NCI-H2029 (cell line): ENCODE measurements at regions not wholly inside any gene's neighbourhood (a gene's known extent, or its start where the extent isn't known, plus 50 kb on each side); places are given as distances from the start of the nearest gene placed in this dataset.

ENCODE experiments used
- DNase-seq: peaks from one replicate; lab custom pipeline; 2025; lab: John Stamatoyannopoulos, UW

GRCh38 chrX:49773993-49774392, 55.1 kb upstream of the PAGE4 start:
- no peak for DNase-seq

GRCh38 chrX:49767236-49767635, 61.9 kb upstream of the PAGE4 start:
- no peak for DNase-seq

- DNase-seq = no peak
These were observed 66.5 kb upstream of the PAGE1 start for GRCh38 chrX:49762175-49762720.

- no peak for DNase-seq
These were observed 65.7 kb upstream of the PAGE1 start for GRCh38 chrX:49761481-49761880.

GRCh38 chrX:49760290-49760890, 64.6 kb upstream of the PAGE1 start:
- no peak for DNase-seq

- no peak for DNase-seq
These were observed 60.9 kb upstream of the PAGE1 start for GRCh38 chrX:49756692-49757091.

- peak; percentile 7 for DNase-seq
These were observed 58.6 kb upstream of the PAGE1 start for GRCh38 chrX:49754233-49754857.

GRCh38 chrX:49753691-49754090, 57.9 kb upstream of the PAGE1 start:
- no peak for DNase-seq

GRCh38 chrX:49748211-49748956, 52.6 kb upstream of the PAGE1 start:
- DNase-seq = no peak

- no peak for DNase-seq
These were observed 50.5 kb upstream of the PAGE1 start for GRCh38 chrX:49746306-49746705.
